Left lung (tissue), 4 donors: ENCODE measurements at regions not wholly inside any gene's neighbourhood (a gene's known extent, or its start where the extent isn't known, plus 50 kb on each side); places are given as distances from the start of the nearest gene placed in this dataset.
A peak's percentile ranks its signal among the peaks of the same experiment; 100 is the strongest.

ENCODE experiments used
- ATAC-seq: fragments of 200-7000 bp; cut with Tn5 transposase; one replicate; pipeline ENCODE4 v1.9.1; 2020; ENCODE audit warnings: moderate library complexity
- DNase-seq, 4 donors: peaks; one replicate each; pipeline ENCODE4 v3.0.0-alpha.2; 2013 to 2020
- H3K27ac ChIP-seq, 2 donors: fragments of 200-600 bp; sonication (generic) in 1 of 2; one replicate each; pipeline versions ENCODE4 v1.5.0 to v1.8.0; 2020 to 2021
- H3K27me3 ChIP-seq, 2 donors: fragments of 200-600 bp; sonication (generic) in 1 of 2; one replicate each; pipeline versions ENCODE4 v1.5.0 to v1.8.0; 2020 to 2021
- H3K36me3 ChIP-seq, 2 donors: fragments of 200-600 bp; sonication (generic) in 1 of 2; one replicate each; pipeline versions ENCODE4 v1.5.0 to v1.8.0; 2020 to 2021
- H3K4me1 ChIP-seq, 2 donors: fragments of 200-600 bp; one replicate each; pipeline ENCODE4 v1.8.0; 2021
- H3K4me3 ChIP-seq, 2 donors: fragments of 200-600 bp; sonication (generic) in 1 of 2; one replicate each; pipeline versions ENCODE4 v1.5.0 to v1.8.0; 2020 to 2021; ENCODE audit warnings: mild to moderate bottlenecking in 1 of 2
- H3K9me3 ChIP-seq, 2 donors: fragments of 200-600 bp; sonication (generic) in 1 of 2; one replicate each; pipeline versions ENCODE4 v1.5.0 to v1.8.0; 2020 to 2021
- intact Hi-C, 2 donors: fragments of 100-400 bp; cut with DNase I; formaldehyde crosslinking; loops; one replicate each; pipeline versions ENCODE4 v1.11.2 to v1.14.2; 2022
- TF ChIP-seq, protein P1 (sequence below), 2 donors: fragments of 200-600 bp; sonication (generic) in 1 of 2; IDR thresholded peaks; one replicate each; pipeline versions ENCODE4 v1.5.0 to v1.8.0; 2021; ENCODE audit warnings: antibody characterized with exemption in 2 of 2
- donor health status: DM: no; HTN: yes; CAD: no.
- donor health status: DM: no; HTN: no; CAD: no.

DNA sequence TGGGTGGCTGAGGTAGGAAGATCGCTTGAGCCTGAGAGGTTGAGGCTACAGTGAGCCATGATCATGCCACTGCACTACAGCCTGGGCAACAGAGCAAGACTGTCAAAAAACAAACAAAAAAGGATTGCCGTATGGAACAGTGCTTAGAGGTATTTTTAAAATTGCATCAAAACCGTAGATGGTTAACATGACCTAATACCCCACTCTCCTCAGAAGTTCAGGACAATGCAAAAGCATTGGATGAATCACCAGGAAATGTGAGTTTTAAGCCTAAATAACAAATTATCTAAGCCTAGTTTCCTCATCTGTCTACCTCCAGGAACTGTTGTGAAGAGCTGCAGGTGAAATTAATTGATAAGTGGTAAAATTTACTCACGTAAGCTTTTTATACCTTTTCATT lies 123.8 kb upstream of the ID4 start:
- H3K9me3 ChIP-seq: no peaks in the 10 kb centered on the region
- no peaks in the 10 kb centered on the region for H3K27me3 ChIP-seq
- no peak for DNase-seq
- no peaks in the 10 kb centered on the region for H3K4me1 ChIP-seq
- intact Hi-C loops: no loop called here
- H3K36me3 ChIP-seq: no peaks in the 10 kb centered on the region
- H3K27ac ChIP-seq: no peak overlapping the region
- H3K4me3 ChIP-seq: no peak overlapping the region
- TF ChIP-seq, protein P1, sequence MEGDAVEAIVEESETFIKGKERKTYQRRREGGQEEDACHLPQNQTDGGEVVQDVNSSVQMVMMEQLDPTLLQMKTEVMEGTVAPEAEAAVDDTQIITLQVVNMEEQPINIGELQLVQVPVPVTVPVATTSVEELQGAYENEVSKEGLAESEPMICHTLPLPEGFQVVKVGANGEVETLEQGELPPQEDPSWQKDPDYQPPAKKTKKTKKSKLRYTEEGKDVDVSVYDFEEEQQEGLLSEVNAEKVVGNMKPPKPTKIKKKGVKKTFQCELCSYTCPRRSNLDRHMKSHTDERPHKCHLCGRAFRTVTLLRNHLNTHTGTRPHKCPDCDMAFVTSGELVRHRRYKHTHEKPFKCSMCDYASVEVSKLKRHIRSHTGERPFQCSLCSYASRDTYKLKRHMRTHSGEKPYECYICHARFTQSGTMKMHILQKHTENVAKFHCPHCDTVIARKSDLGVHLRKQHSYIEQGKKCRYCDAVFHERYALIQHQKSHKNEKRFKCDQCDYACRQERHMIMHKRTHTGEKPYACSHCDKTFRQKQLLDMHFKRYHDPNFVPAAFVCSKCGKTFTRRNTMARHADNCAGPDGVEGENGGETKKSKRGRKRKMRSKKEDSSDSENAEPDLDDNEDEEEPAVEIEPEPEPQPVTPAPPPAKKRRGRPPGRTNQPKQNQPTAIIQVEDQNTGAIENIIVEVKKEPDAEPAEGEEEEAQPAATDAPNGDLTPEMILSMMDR (IDR thresholded peaks at IDR 0.05): no peak
- ATAC-seq: no peak

- DNase-seq (no peak), ATAC-seq (no peak)
- Histone ChIP-seq H3K27me3 (no peaks in the 10 kb centered on the region), H3K4me1 (no peaks in the 10 kb centered on the region), H3K4me3 (no peak overlapping the region), H3K9me3 (no peaks in the 10 kb centered on the region), H3K27ac (no peak overlapping the region), H3K36me3 (no peaks in the 10 kb centered on the region)
- TF ChIP-seq, protein P1 (IDR thresholded peaks at IDR 0.05): no peak
- intact Hi-C loops: no loop called here
Measured at GRCh38 chr6:19713984-19714383, 123.2 kb upstream of the ID4 start.

- H3K4me3 ChIP-seq: no peak overlapping the region
- H3K9me3 ChIP-seq: no peaks in the 10 kb centered on the region
- TF ChIP-seq, protein P1 (IDR thresholded peaks at IDR 0.05): no peak
- intact Hi-C loops: no loop called here
- H3K27me3 ChIP-seq: no peaks in the 10 kb centered on the region
- H3K4me1 ChIP-seq: no peaks in the 10 kb centered on the region
- ATAC-seq (no peak), DNase-seq (no peak)
- H3K27ac ChIP-seq: no peak overlapping the region
- H3K36me3 ChIP-seq: no peaks in the 10 kb centered on the region
Measured at GRCh38 chr6:19714434-19715166, 122.6 kb upstream of the ID4 start.

DNA sequence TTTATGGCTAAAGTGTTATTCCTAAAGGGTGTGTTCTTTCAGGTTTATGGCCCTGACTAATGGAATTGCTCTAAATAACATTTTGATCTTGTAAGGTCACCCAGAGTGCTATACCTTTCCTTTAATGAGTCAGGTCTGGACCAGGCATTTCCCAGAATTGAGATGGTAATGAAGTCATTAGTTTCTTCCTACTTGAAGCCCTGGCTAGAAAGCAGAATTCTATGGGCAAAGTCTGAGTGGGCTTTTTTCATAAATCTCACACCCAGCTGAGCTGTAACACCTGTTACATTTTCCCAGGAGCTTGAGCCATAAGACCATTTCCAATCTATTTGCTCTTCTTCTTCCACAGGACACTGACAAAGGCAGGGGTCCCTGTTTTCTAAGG lies 122.0 kb upstream of the ID4 start:
- Histone ChIP-seq H3K36me3 (no peaks in the 10 kb centered on the region), H3K9me3 (no peaks in the 10 kb centered on the region), H3K4me3 (no peak overlapping the region), H3K4me1 (no peaks in the 10 kb centered on the region), H3K27ac (no peak overlapping the region), H3K27me3 (no peaks in the 10 kb centered on the region)
- DNase-seq (no peak), ATAC-seq (no peak)
- intact Hi-C loops: no loop called here
- TF ChIP-seq, protein P1 (IDR thresholded peaks at IDR 0.05): no peak

DNA sequence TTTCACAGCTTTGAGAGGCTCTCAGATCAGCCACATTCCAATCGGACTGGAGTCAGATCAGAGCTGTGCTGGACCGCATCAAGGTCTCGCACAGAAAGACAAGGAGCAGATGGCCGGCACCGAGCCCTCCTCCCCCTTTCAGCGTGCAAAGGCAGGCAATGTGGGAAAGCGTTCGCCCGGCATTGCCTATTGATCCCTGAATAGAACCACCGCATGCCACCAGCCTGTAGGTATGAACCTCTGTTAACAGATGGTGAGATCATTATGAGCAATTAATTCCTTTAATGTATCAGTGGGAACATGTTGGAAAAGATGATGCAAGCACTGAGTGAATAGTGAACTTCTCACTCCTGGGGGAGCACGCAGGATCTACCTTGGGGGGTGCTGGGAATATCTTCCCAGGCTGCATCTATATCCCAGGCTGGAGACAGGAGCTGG lies 117.5 kb upstream of the ID4 start:
- DNase-seq: no peak
- H3K4me1 ChIP-seq: no peaks in the 10 kb centered on the region

More for the DNA sequence above, 117.5 kb upstream of the ID4 start:
- Histone ChIP-seq H3K9me3 (no peaks in the 10 kb centered on the region), H3K27ac (no peak overlapping the region), H3K27me3 (no peaks in the 10 kb centered on the region), H3K4me3 (no peak overlapping the region), H3K36me3 (no peaks in the 10 kb centered on the region)
- ATAC-seq: peak; percentile 26
- intact Hi-C loops: no loop called here
- TF ChIP-seq, protein P1 (IDR thresholded peaks at IDR 0.05): no peak
